GM18526 (cell line): ENCODE measurements at regions not wholly inside any gene's neighbourhood (a gene's known extent, or its start where the extent isn't known, plus 50 kb on each side); places are given as distances from the start of the nearest gene placed in this dataset.

ENCODE experiments used
- POLR2A ChIP-seq: IDR thresholded peaks from 3 replicates; pipeline ENCODE4 v1.6.1; 2011; ENCODE audit not compliant: insufficient read length; ENCODE audit errors: extremely low read depth

GRCh38 chr9:40907657-40908624, 220.5 kb downstream of the FOXD4L6 start:
- no peak for TF ChIP-seq POLR2A

GRCh38 chr9:40884072-40884901, 244.2 kb downstream of the FOXD4L6 start:
- no peak for TF ChIP-seq POLR2A
